K562 (cell line): ENCODE measurements at regions not wholly inside any gene's neighbourhood (a gene's known extent, or its start where the extent isn't known, plus 50 kb on each side); places are given as distances from the start of the nearest gene placed in this dataset.

ENCODE experiments used
- CHAMP1 ChIP-seq: fragments of 450-650 bp; IDR thresholded peaks from 2 replicates; pipeline ENCODE4 v1.6.1; 2016; ENCODE audit warnings: mild to moderate bottlenecking
- CTCF ChIP-seq, 3 experiments: IDR thresholded peaks in 2 of 3; conservative IDR thresholded peaks in 1 of 3; 2 replicates each; pipeline ENCODE4 v1.5.1; 2011 to 2012; ENCODE audit warnings: low read length in 3 of 3, mild to moderate bottlenecking in 3 of 3, control low read depth in 2 of 3, improper control_type of control experiment in 1 of 3, inconsistent platforms in 1 of 3, low read depth in 1 of 3, mixed read lengths in 1 of 3, moderate library complexity in 1 of 3; ENCODE audit not compliant: insufficient read depth in 2 of 3
- EP400 ChIP-seq: fragments of 450-650 bp; IDR thresholded peaks from 2 replicates; pipeline ENCODE4 v1.6.1; 2017; ENCODE audit warnings: antibody characterized with exemption, mild to moderate bottlenecking, moderate library complexity
- GTF2E2 ChIP-seq: fragments of 200-800 bp; sonication (Bioruptor generic); IDR thresholded peaks from 2 replicates; pipeline ENCODE4 v1.6.1; 2016; ENCODE audit warnings: missing genetic modification characterization, missing compliant biosample characterization
- HBP1 ChIP-seq: fragments of 450-650 bp; formaldehyde crosslinking; IDR thresholded peaks from 2 replicates; pipeline ENCODE4 v1.4.0; 2022; ENCODE audit warnings: missing genetic modification characterization
- POLR2AphosphoS2 ChIP-seq: IDR thresholded peaks from 2 replicates; pipeline ENCODE4 v1.6.1; 2012; ENCODE audit warnings: low read length, improper control_type of control experiment
- REST ChIP-seq, 2 experiments: fragments of 450-650 bp; formaldehyde crosslinking in 1 of 2; IDR thresholded peaks; 2 replicates each; pipeline versions ENCODE4 v1.4.0 to v1.6.1; 2014 to 2020; ENCODE audit warnings: mild to moderate bottlenecking in 2 of 2, borderline replicate concordance in 1 of 2, low read depth in 1 of 2
- SUPT5H ChIP-seq: fragments of 450-650 bp; IDR thresholded peaks from 2 replicates; pipeline ENCODE4 v1.6.1; 2016
- TEAD1 ChIP-seq, 2 experiments: fragments of 450-650 bp in 1 of 2; sonication (generic) in 1 of 2; formaldehyde crosslinking; IDR thresholded peaks; 2 replicates each; pipeline versions ENCODE4 v1.4.0 to v1.8.0; 2020 to 2022; ENCODE audit warnings: mild to moderate bottlenecking in 2 of 2, missing genetic modification reagents in 1 of 2

GRCh38 chr9:117492476-117492875, 77.6 kb upstream of the ASTN2 start (continued):
- no peak for TF ChIP-seq REST (IDR thresholded peaks at IDR 0.05; ENCODE audit: borderline replicate concordance)
- TF ChIP-seq REST (CRISPR knock-in tag; IDR thresholded peaks at IDR 0.05; ENCODE audit: low read depth): no peak
- TF ChIP-seq CTCF (IDR thresholded peaks at IDR 0.05 in 2 of 3, conservative IDR thresholded peaks at IDR 0.05 in 1 of 3; ENCODE audit: insufficient read depth in 2 of 3, low read depth in 1 of 3, low read length in 3 of 3): no peak
- no peak for TF ChIP-seq GTF2E2 (tag)
- no peak for TF ChIP-seq TEAD1 (CRISPR knock-in tag; IDR thresholded peaks at IDR 0.05)
- no peak for TF ChIP-seq EP400
- no peak for TF ChIP-seq CHAMP1
- TF ChIP-seq POLR2AphosphoS2: no peak
- TF ChIP-seq SUPT5H: no peak
- TF ChIP-seq HBP1 (CRISPR knock-in tag): no peak
